ACHN (cell line): ENCODE measurements at regions not wholly inside any gene's neighbourhood (a gene's known extent, or its start where the extent isn't known, plus 50 kb on each side); places are given as distances from the start of the nearest gene placed in this dataset.
"Not testable (repeated sequence)": the region's sequence is repeated elsewhere in the genome, so short reads cannot be mapped to it uniquely, and the experiment has no call there.

ENCODE experiments used
- DNase-seq: peaks from one replicate; pipeline ENCODE4 v3.0.0-alpha.2; 2015
- in situ Hi-C: cut with HindIII; loops from 2 replicates; pipeline ENCODE4 v1.10.0; 2017; ENCODE audit warnings: low sequenced_read_pairs, low pct_ligation_motif_present, low pct_unique_long_range_greater_than_20kb

DNA sequence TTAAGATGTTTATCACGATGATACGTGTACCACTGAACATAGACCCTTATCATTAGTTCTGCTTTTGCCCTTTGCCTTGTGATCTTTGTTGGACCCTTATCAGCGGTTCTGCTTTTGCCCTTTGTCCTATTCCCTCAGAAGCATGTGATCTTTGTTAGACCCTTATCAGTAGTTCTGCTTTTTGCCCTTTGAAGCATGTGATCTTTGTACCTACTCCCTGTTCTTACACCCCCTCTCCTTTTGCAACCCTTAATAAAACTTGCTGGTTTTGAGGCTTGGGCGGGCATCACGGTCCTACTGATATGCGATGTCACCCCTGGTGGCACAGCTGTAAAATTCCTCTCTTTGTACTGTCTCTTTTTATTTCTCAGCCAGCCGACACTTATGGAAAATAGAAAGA lies 117.0 kb downstream of the SDHAF3 start:
- DNase-seq, in situ Hi-C loops: not testable (repeated sequence)

DNA sequence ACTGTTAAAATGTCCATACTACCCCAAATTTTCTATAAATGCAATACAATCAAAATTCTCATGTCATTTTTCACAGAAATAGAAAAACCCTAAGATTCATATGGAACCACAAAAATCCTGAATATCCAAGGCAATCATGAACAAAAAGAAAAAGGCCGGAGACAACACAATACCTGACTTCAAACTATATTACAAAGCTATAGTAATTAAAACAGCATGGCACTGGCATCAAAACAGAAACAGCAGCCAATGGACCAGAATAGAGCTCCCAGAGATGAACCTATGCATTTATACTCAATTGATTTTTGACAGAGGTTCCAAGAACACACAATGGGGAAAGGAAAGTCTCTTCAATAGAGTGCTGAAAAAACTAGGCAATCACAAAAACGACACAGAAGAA lies 128.8 kb downstream of the SDHAF3 start:
- no peak for DNase-seq
- in situ Hi-C loops, result no loop called here

GRCh38 chr7:97258187-97258586 lies 140.7 kb downstream of the SDHAF3 start:
- in situ Hi-C loops, DNase-seq: not testable (repeated sequence)

DNA sequence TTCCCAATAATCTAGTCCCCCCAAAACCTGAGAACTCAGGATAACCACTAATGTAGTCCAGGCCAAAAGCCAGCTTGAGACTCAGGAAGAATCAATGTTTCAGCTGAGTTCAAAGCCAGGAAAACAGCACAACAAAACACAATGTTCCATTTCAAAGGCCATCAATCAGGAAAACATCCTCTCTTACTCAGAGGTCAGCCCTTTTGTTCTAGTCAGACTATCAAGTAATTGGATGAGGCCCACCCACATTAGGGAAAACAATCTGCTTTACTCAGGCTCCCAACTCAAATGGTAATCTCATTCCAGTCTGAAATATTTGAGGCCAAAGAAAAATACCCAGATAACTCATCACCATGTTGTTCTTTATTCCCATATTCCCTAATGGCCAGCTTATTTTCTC lies 152.2 kb downstream of the SDHAF3 start:
- no peak for DNase-seq
- in situ Hi-C loops, result no loop called here

GRCh38 chr7:97270280-97270679 lies 152.8 kb downstream of the SDHAF3 start:
- in situ Hi-C loops, result no loop called here
- DNase-seq, result no peak

GRCh38 chr7:97271619-97272018 lies 154.1 kb downstream of the SDHAF3 start:
- in situ Hi-C loops, result no loop called here
- DNase-seq, result no peak

DNA sequence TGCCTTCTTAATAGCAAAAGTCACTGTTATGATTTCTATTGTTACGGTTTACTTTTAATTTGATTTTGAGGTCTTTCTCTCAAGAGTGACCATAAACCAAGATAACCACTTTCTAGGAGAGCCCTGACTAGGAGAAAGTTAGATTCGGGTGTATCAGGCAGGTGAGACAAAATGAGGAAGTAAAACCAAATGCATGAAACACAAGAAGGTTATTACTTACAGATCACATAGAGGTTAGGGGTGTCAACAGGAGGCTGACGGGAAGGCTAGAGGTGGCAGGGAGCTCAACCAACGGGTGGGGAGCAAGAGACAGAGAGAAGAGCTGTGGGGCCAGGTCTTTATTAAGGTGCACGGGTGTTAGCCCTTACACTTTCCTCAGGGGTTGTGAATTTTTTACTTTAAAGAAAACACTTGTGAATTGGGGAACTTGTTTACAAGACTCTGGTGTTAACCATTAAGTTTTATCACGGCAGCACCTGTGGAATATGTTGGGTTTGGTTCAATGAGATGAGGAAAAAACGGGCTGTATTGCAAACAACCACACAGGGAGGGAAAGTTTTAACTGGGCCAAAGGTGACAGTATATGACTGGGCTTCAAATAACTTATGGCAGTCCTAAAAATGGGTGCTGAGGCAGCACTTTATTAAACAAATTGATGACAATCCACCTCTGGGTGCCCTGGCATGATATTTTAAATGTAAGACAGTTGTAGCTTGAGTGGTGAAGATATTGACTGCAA lies 154.9 kb downstream of the SDHAF3 start:
- no peak for DNase-seq

GRCh38 chr7:97275475-97275874 lies 158.0 kb downstream of the SDHAF3 start:
- DNase-seq, result no peak
- in situ Hi-C loops, result no loop called here

More for the DNA sequence above, 154.9 kb downstream of the SDHAF3 start:
- in situ Hi-C loops, result no loop called here

- in situ Hi-C loops, result no loop called here
- no peak for DNase-seq
Observed at GRCh38 chr7:97280950-97281349, 163.5 kb downstream of the SDHAF3 start.

GRCh38 chr7:97285348-97285747 lies 167.8 kb downstream of the SDHAF3 start:
- in situ Hi-C loops, result no loop called here
- no peak for DNase-seq

DNA sequence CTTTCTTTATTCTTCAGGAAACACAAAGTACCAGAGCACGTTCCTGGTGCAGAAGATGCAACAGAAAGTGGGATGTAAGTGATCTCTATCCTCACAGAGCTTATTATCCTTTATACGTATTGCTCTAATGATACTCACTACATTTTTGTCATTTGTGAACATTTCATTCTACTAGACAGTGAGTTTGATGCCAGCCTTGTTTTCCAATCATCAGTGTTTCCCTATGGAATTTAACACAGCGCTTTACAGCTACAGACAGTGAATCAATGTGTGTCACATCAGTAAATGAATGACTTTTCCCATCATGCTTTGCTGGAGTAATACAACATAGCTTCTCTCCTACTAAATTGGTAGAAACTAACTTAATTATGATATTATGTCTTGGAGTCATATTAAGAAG lies 175.5 kb downstream of the SDHAF3 start:
- in situ Hi-C loops, result no loop called here
- no peak for DNase-seq

DNA sequence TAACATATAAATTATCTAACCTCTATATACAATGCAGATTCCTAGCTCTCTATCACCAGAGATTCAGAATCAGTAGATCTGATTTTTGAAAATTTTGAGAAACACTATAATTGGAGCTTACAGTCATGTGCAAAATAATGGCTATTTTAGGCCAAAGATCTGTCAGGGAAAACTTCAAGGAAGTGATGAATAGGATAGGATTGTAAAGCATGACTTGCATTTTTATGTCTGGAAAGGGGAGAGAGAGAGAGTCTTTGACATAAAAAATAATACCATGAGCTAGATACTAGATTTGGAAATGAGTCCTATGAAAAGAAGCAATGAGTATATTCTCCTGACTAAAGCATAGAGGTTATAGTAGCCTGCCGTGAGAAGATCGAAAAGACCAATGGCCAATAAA lies 181.1 kb downstream of the SDHAF3 start:
- in situ Hi-C loops, result no loop called here
- no peak for DNase-seq

- in situ Hi-C loops, result no loop called here
Observed at GRCh38 chr7:97305589-97305988, 188.1 kb downstream of the SDHAF3 start.

DNA sequence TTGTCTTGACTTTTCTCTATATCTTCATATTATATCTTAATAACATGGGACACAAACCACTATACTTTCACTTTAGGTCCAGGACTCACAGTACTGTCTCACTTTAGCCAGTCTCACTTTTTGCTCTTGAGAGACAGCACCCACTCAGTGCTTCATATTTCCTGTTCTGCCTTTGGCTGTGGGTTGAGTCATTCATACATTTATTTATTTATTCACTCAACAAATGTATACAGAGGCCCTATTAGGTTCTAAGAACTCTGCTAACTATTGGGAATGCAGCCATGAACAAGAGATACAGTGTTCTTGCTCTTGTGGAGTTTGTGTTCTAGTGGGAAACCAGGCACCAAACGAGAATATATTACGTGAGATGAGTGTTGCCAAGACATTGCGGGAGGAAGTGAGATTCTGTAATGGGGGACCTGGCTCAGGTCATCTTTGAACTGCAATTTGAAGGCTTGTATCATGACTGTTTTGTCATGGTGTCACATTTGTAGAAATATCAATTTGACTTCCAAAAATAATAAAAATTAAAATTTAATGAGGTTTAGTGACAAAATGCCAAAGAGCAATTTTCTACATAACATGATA lies 190.1 kb downstream of the SDHAF3 start:
- DNase-seq, result no peak

More at GRCh38 chr7:97305589-97305988, 188.1 kb downstream of the SDHAF3 start:
- DNase-seq, result no peak

DNA sequence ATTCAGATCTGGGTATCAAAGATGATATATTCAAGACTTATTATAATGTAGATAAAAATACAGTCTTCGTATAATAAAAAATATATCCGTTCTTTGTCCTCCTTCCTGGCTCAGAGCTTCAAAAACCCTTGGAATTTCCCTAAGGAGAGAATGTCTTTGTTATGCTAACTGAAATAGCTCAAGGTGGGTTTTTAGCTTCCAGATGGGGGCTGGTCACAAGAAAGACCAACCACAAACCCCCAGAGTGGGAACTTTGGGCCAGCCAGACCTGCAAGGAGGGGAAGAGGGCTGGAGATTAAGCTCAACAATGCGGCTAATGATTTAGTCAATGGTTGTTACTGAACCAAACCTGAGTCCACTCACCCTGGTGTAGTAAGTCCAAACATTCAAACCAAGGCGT lies 196.4 kb downstream of the SDHAF3 start:
- in situ Hi-C loops, result no loop called here
- no peak for DNase-seq

More for the DNA sequence above, 190.1 kb downstream of the SDHAF3 start:
- in situ Hi-C loops, result no loop called here

DNA sequence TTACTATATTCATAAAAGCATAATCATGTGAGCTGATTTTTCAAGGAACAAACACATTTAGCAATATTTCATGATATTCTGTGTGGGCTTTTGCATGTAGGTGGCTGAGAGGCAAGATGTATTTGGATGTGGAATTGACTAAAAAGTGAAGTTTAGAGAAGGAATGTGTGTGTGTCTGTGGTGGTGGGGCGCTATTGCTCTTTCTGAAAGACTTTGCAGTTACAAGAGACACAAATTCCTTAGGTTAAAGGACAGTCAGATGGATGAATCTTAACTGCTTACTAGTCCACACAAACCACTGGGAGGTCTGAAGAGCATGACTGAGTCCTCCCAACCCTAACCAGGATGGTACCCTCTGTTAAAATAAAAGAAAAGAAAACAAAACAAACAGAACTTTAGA lies 200.1 kb downstream of the SDHAF3 start:
- in situ Hi-C loops, result no loop called here
- DNase-seq, result no peak

- DNase-seq, in situ Hi-C loops: not testable (repeated sequence)
Observed at GRCh38 chr7:97329871-97330270, 212.4 kb downstream of the SDHAF3 start.

- in situ Hi-C loops, result no loop called here
- DNase-seq, result no peak
Observed at GRCh38 chr7:97337849-97338248, 220.4 kb downstream of the SDHAF3 start.

DNA sequence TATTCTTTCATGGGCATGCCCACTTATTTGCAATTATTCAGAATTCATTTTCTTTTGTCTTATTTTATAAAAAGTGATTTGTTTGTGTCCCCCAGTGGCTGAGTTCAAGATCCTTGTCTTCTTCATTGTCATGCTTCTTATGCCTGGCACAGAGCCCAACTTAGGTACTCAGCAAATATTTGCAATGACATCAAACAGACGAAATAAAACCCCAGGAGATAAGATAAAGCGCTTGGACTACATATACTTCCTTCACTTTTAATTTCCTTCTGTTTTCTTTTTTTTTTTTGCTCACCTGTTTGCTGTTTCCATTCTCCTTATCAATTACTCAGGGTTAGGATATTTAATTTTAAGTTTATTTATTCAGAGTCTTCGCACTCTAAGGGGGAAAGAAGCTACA lies 225.0 kb downstream of the SDHAF3 start:
- in situ Hi-C loops, result no loop called here
- DNase-seq, result no peak

GRCh38 chr7:97346349-97346748 lies 228.9 kb downstream of the SDHAF3 start:
- in situ Hi-C loops, result no loop called here
- no peak for DNase-seq
